GM12875 (cell line): ENCODE measurements at regions not wholly inside any gene's neighbourhood (a gene's known extent, or its start where the extent isn't known, plus 50 kb on each side); places are given as distances from the start of the nearest gene placed in this dataset.

Experiments
- H3K4me3 ChIP-seq: one replicate; pipeline ENCODE4 v1.5.1; 2011; ENCODE audit warnings: low read depth, low read length, control low read depth
- TF ChIP-seq, protein P1 (sequence below): IDR thresholded peaks from 2 replicates; pipeline ENCODE4 v1.5.1; 2011; ENCODE audit warnings: low read depth, mild to moderate bottlenecking, control low read depth, inconsistent platforms, low read length, moderate library complexity, borderline replicate concordance; ENCODE audit not compliant: insufficient read depth

DNA sequence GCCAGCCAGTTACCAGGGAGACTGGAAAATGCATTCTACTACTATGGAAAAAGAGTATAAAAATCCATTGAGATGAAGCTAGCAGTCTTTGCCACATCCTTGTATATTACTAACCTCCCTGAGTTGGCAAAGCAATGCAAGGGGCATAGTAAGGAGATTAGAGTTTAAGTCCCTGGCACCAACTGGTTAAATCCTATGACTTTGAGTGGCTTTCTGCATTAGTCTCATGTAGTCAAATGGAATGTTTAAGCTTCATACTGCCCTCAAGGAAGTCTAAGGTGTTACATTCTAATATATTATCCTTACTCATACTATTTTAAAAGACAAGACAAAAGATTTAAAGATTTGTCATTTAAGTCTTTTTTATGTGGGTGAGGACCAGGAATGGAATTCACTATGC lies 110.1 kb downstream of the INHBA start:
- H3K4me3 ChIP-seq: no peak overlapping the region
- TF ChIP-seq, protein P1, sequence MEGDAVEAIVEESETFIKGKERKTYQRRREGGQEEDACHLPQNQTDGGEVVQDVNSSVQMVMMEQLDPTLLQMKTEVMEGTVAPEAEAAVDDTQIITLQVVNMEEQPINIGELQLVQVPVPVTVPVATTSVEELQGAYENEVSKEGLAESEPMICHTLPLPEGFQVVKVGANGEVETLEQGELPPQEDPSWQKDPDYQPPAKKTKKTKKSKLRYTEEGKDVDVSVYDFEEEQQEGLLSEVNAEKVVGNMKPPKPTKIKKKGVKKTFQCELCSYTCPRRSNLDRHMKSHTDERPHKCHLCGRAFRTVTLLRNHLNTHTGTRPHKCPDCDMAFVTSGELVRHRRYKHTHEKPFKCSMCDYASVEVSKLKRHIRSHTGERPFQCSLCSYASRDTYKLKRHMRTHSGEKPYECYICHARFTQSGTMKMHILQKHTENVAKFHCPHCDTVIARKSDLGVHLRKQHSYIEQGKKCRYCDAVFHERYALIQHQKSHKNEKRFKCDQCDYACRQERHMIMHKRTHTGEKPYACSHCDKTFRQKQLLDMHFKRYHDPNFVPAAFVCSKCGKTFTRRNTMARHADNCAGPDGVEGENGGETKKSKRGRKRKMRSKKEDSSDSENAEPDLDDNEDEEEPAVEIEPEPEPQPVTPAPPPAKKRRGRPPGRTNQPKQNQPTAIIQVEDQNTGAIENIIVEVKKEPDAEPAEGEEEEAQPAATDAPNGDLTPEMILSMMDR: no peak

GRCh38 chr7:41592236-41592635 lies 110.7 kb downstream of the INHBA start:
- TF ChIP-seq, protein P1: no peak
- no peak overlapping the region for H3K4me3 ChIP-seq

GRCh38 chr7:41590986-41591385 lies 111.9 kb downstream of the INHBA start:
- TF ChIP-seq, protein P1: no peak
- no peak overlapping the region for H3K4me3 ChIP-seq

- H3K4me3 ChIP-seq: no peak overlapping the region
- TF ChIP-seq, protein P1: no peak
Measured at GRCh38 chr7:41588341-41588740, 114.5 kb downstream of the INHBA start.

- TF ChIP-seq, protein P1: no peak
- no peak overlapping the region for H3K4me3 ChIP-seq
Measured at GRCh38 chr7:41586931-41587640, 115.8 kb downstream of the INHBA start.

- H3K4me3 ChIP-seq: no peak overlapping the region
- TF ChIP-seq, protein P1: no peak
Measured at GRCh38 chr7:41584746-41585145, 118.1 kb downstream of the INHBA start.

DNA sequence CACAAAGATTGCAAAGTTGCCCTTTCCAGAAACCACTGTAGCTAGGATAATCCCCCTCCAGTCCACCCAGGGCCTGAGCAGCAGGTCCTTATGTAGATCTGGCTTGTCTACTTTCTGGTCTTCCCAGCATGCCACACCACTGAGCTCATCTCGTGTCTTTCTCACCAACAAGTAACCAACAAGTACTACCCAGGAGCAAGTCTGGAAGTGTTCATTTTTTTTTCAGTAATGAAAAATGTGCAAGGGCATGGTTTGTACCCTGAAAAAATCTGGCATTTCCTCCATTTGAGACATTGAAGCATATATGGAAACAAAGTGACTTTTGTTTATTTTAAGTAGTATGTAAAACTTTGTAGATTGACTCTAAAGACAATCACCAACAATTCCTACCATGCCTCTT lies 120.8 kb downstream of the INHBA start:
- H3K4me3 ChIP-seq: no peak overlapping the region
- TF ChIP-seq, protein P1: no peak
